Trophoblast cell (in vitro differentiated cells and primary cell): ENCODE measurements at regions not wholly inside any gene's neighbourhood (a gene's known extent, or its start where the extent isn't known, plus 50 kb on each side); places are given as distances from the start of the nearest gene placed in this dataset.

Source experiments
- DNase-seq, 2 donors: peaks; one replicate each; pipeline ENCODE4 v3.0.0-alpha.2; 2016
- H2AFZ ChIP-seq: 2 replicates; pipeline ENCODE4 v1.6.1; 2013; ENCODE audit warnings: low read length, moderate library complexity, mild to moderate bottlenecking; ENCODE audit not compliant: insufficient read depth, poor library complexity
- H2AK5ac ChIP-seq: 2 replicates; pipeline ENCODE4 v1.6.1; 2013; ENCODE audit warnings: mild to moderate bottlenecking, low read length
- H2BK120ac ChIP-seq: 2 replicates; pipeline ENCODE4 v1.6.1; 2013; ENCODE audit warnings: low read length, mild to moderate bottlenecking, moderate library complexity; ENCODE audit not compliant: insufficient read depth, poor library complexity
- H2BK12ac ChIP-seq: 2 replicates; pipeline ENCODE4 v1.6.1; 2013; ENCODE audit warnings: mild to moderate bottlenecking, low read length, moderate library complexity
- H2BK5ac ChIP-seq: 2 replicates; pipeline ENCODE4 v1.6.1; 2013; ENCODE audit warnings: low read length, low read depth, moderate library complexity, mild to moderate bottlenecking; ENCODE audit not compliant: poor library complexity
- H3K14ac ChIP-seq: 2 replicates; pipeline ENCODE4 v1.6.1; 2013; ENCODE audit warnings: mild to moderate bottlenecking, low read length
- H3K18ac ChIP-seq: 2 replicates; pipeline ENCODE4 v1.6.1; 2013; ENCODE audit warnings: mild to moderate bottlenecking, low read length
- H3K23ac ChIP-seq: 2 replicates; pipeline ENCODE4 v1.6.1; 2013; ENCODE audit warnings: low read length
- H3K27ac ChIP-seq: 2 replicates; pipeline ENCODE4 v1.5.1; 2013; ENCODE audit warnings: low read depth, mild to moderate bottlenecking, inconsistent platforms, low read length, moderate library complexity
- H3K27me3 ChIP-seq: 2 replicates; pipeline ENCODE4 v1.6.1; 2013; ENCODE audit warnings: inconsistent platforms, mild to moderate bottlenecking, low read length, moderate library complexity; ENCODE audit not compliant: insufficient read depth
- H3K36me3 ChIP-seq, 2 experiments: 1 replicate in 1 of 2; 2 replicates in 1 of 2; pipeline ENCODE4 v1.6.1; 2013; ENCODE audit warnings: low read length in 2 of 2, mild to moderate bottlenecking in 2 of 2, moderate library complexity in 1 of 2; ENCODE audit not compliant: insufficient read depth in 2 of 2, control insufficient read depth in 1 of 2
- H3K4ac ChIP-seq: 2 replicates; pipeline ENCODE4 v1.6.1; 2013; ENCODE audit warnings: low read depth, mild to moderate bottlenecking, low read length, moderate library complexity
- H3K4me1 ChIP-seq, 2 experiments: 1 replicate in 1 of 2; 2 replicates in 1 of 2; pipeline ENCODE4 v1.6.1; 2013; ENCODE audit warnings: low read length in 2 of 2, mild to moderate bottlenecking in 2 of 2, moderate library complexity in 1 of 2; ENCODE audit not compliant: insufficient read depth in 2 of 2, control insufficient read depth in 1 of 2
- H3K4me2 ChIP-seq: 2 replicates; pipeline ENCODE4 v1.6.1; 2013; ENCODE audit warnings: inconsistent platforms, mild to moderate bottlenecking, low read length, moderate library complexity
- H3K4me3 ChIP-seq: 2 replicates; pipeline ENCODE4 v1.5.1; 2013; ENCODE audit warnings: mild to moderate bottlenecking, low read depth, low read length, inconsistent platforms
- H3K79me1 ChIP-seq: one replicate; pipeline ENCODE4 v1.6.1; 2013; ENCODE audit warnings: low read length
- H3K79me2 ChIP-seq: 2 replicates; pipeline ENCODE4 v1.6.1; 2013; ENCODE audit warnings: low read length, mild to moderate bottlenecking; ENCODE audit not compliant: control insufficient read depth, insufficient read depth, poor library complexity
- H3K9ac ChIP-seq: 2 replicates; pipeline ENCODE4 v1.6.1; 2013; ENCODE audit warnings: mild to moderate bottlenecking, low read length
- H3K9me3 ChIP-seq: 2 replicates; pipeline ENCODE4 v1.6.1; 2013; ENCODE audit warnings: low read depth, mild to moderate bottlenecking, control low read depth, inconsistent platforms, low read length; ENCODE audit not compliant: insufficient read depth
- H4K12ac ChIP-seq: 2 replicates; pipeline ENCODE4 v1.6.1; 2013; ENCODE audit warnings: low read depth, mild to moderate bottlenecking, low read length, moderate library complexity
- H4K8ac ChIP-seq: 2 replicates; pipeline ENCODE4 v1.6.1; 2013; ENCODE audit warnings: low read depth, mild to moderate bottlenecking, low read length, moderate library complexity
- H4K91ac ChIP-seq: one replicate; pipeline ENCODE4 v1.6.1; 2013; ENCODE audit warnings: low read depth, mild to moderate bottlenecking, low read length, moderate library complexity
- WGBS: extraction: QIAGEN DNeasy Blood & Tissue Kit; methylation state at CpG from one replicate; pipeline ENCODE4 v1.1.7; 2013; ENCODE audit warnings: missing lambda C conversion rate; ENCODE audit not compliant: insufficient read length, insufficient coverage; ENCODE audit errors: extremely low coverage; 5-methylcytosine and 5-hydroxymethylcytosine counted together

DNA sequence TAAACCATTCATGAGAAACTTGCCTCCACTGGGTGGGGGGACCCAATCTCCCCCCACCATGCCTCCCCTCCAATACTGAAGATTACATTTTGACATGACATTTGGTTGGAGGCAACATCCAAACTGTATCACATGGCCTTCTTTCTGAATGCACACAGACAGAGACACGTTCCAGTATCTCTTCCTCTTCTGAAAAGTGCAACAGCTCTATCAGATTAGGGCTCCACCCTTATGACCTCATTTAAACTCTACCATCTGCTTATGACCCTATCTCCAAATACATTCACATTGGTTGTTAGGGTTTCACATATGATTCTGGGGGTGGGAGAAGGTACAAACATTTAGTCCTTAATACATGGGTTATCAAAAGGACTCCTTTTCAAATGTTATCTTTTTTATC, 481.8 kb upstream of the NFIA start:
- Histone ChIP-seq H2BK5ac (no peak overlapping the region), H2AFZ (no peak overlapping the region), H3K9me3 (no peaks in the 10 kb centered on the region), H3K4me2 (no peak overlapping the region), H3K79me1 (no peaks in the 10 kb centered on the region), H3K36me3 (no peaks in the 10 kb centered on the region), H3K18ac (no peak overlapping the region), H3K9ac (no peak overlapping the region), H3K4ac (no peak overlapping the region), H3K23ac (no peak overlapping the region), H3K27ac (no peak overlapping the region), H2AK5ac (no peak overlapping the region), H2BK120ac (no peak overlapping the region), H3K27me3 (no peaks in the 10 kb centered on the region), H3K4me3 (no peak overlapping the region), H4K91ac (no peak overlapping the region), H4K12ac (no peak overlapping the region), H3K4me1 (no peaks in the 10 kb centered on the region), H3K14ac (no peak overlapping the region), H3K79me2 (no peaks in the 10 kb centered on the region), H2BK12ac (no peak overlapping the region), H4K8ac (no peak overlapping the region)
- WGBS, result no CpG with 5 or more reads among the region's 1 CpG
- DNase-seq, result no peak

- no peak overlapping the region for H2BK120ac ChIP-seq
- no peak overlapping the region for H4K12ac ChIP-seq
- no peak overlapping the region for H3K4me3 ChIP-seq
- no peak overlapping the region for H3K14ac ChIP-seq
- no peak overlapping the region for H3K9ac ChIP-seq
- no peak overlapping the region for H3K18ac ChIP-seq
- no peak overlapping the region for H2AK5ac ChIP-seq
- H3K36me3 ChIP-seq, result no peaks in the 10 kb centered on the region
- H3K9me3 ChIP-seq, result no peaks in the 10 kb centered on the region
- H2BK12ac ChIP-seq, result no peak overlapping the region
- no peak overlapping the region for H3K4ac ChIP-seq
- H3K79me2 ChIP-seq, result no peaks in the 10 kb centered on the region
- H2BK5ac ChIP-seq, result no peak overlapping the region
- H3K79me1 ChIP-seq, result no peaks in the 10 kb centered on the region
- no peak for DNase-seq
- no peak overlapping the region for H3K4me2 ChIP-seq
- H3K23ac ChIP-seq, result no peak overlapping the region
- no peak overlapping the region for H3K27ac ChIP-seq
- H3K27me3 ChIP-seq, result no peaks in the 10 kb centered on the region
- no peak overlapping the region for H4K8ac ChIP-seq
- H2AFZ ChIP-seq, result no peak overlapping the region
- WGBS, result no CpG with 5 or more reads among the region's 1 CpG
- no peak overlapping the region for H4K91ac ChIP-seq
- H3K4me1 ChIP-seq, result no peaks in the 10 kb centered on the region
These were observed 482.8 kb upstream of the NFIA start for GRCh38 chr1:60599574-60599973.

DNA sequence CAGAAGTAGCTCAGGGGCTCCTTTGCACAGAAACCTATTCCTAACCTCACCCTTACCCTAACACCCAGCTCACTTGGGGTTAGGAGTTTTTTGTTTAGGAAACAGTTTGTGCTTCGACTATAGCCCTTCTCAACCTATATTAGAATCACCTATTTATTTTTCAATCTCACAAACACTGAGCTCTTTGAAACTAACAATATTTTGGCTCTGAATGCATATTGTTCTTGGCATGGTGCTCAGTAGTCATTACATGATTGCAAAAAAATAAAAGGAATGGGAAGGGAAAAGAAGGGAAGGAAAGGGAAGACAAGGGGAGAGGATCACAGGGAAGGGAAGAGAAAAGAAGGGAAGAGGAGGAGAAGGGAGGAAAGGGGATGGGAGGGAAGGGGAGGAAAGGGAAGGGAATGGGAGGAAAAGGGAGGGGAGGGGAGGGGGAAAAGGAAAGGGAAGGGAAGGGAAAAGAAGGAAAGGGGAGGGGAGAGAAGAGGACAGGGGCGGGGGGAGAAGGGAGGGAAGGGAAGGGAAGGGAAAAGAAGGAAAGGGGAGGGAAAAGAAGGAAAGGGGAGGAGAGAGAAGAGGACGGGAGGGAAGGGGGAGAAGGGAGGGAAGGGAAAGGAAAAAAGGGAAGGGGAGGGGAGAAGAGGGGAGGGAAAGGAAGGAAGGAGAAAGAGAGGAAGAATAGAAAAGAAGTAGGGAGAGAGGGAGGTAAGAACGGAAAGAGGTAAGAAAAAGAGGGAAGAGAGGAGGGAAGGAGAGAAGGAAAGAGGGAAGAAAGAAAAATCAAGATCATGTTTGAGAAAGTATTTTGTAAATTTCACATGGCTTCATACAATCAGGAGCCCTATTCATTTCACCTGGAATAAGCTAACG, 484.1 kb upstream of the NFIA start:
- H2BK12ac ChIP-seq, result no peak overlapping the region
- no peak overlapping the region for H3K4me3 ChIP-seq
- no peak for DNase-seq
- H3K14ac ChIP-seq, result no peak overlapping the region
- H3K18ac ChIP-seq, result no peak overlapping the region
- no peak overlapping the region for H3K4ac ChIP-seq
- no peaks in the 10 kb centered on the region for H3K4me1 ChIP-seq
- no peak overlapping the region for H4K12ac ChIP-seq
- no peak overlapping the region for H2AK5ac ChIP-seq
- WGBS, result 95% methylated on average over 1 of the region's 5 CpGs
- H2BK120ac ChIP-seq, result no peak overlapping the region
- no peak overlapping the region for H3K9ac ChIP-seq
- H3K4me2 ChIP-seq, result no peak overlapping the region
- H2BK5ac ChIP-seq, result no peak overlapping the region
- no peak overlapping the region for H2AFZ ChIP-seq
- no peak overlapping the region for H3K27ac ChIP-seq
- no peaks in the 10 kb centered on the region for H3K36me3 ChIP-seq
- no peak overlapping the region for H4K8ac ChIP-seq
- no peaks in the 10 kb centered on the region for H3K27me3 ChIP-seq
- H3K79me2 ChIP-seq, result no peaks in the 10 kb centered on the region
- no peaks in the 10 kb centered on the region for H3K79me1 ChIP-seq
- no peaks in the 10 kb centered on the region for H3K9me3 ChIP-seq
- H4K91ac ChIP-seq, result no peak overlapping the region
- no peak overlapping the region for H3K23ac ChIP-seq

- H3K27me3 ChIP-seq, result no peaks in the 10 kb centered on the region
- H3K9me3 ChIP-seq, result no peaks in the 10 kb centered on the region
- no peak overlapping the region for H2BK5ac ChIP-seq
- no peak overlapping the region for H4K91ac ChIP-seq
- WGBS, result no CpG with 5 or more reads among the region's 8 CpGs
- no peak overlapping the region for H2BK12ac ChIP-seq
- no peak for DNase-seq
- no peak overlapping the region for H2AK5ac ChIP-seq
- no peak overlapping the region for H3K4me2 ChIP-seq
- no peak overlapping the region for H3K27ac ChIP-seq
- H4K12ac ChIP-seq, result no peak overlapping the region
- H3K23ac ChIP-seq, result no peak overlapping the region
- H3K4ac ChIP-seq, result no peak overlapping the region
- H3K4me1 ChIP-seq, result no peaks in the 10 kb centered on the region
- no peak overlapping the region for H3K4me3 ChIP-seq
- H2AFZ ChIP-seq, result no peak overlapping the region
- H3K79me2 ChIP-seq, result no peaks in the 10 kb centered on the region
- H3K9ac ChIP-seq, result no peak overlapping the region
- no peak overlapping the region for H3K14ac ChIP-seq
- H3K18ac ChIP-seq, result no peak overlapping the region
- no peak overlapping the region for H2BK120ac ChIP-seq
- H3K36me3 ChIP-seq, result no peaks in the 10 kb centered on the region
- no peaks in the 10 kb centered on the region for H3K79me1 ChIP-seq
- H4K8ac ChIP-seq, result no peak overlapping the region
These were observed 485.3 kb upstream of the NFIA start for GRCh38 chr1:60596791-60597750.
